Calu3 (cell line): ENCODE measurements at regions not wholly inside any gene's neighbourhood (a gene's known extent, or its start where the extent isn't known, plus 50 kb on each side); places are given as distances from the start of the nearest gene placed in this dataset.

Source experiments
- BruUV-seq: library from RNA; stranded (reverse); fragments of 400-500 nt; replicated peaks from 2 replicates; lab custom pipeline; 2021; lab: Mats Ljungman, UMichigan
- CTCF ChIA-PET: fragments of 300-600 bp; sonication (Branson Sonifier 250); formaldehyde crosslinking; loops from one replicate; lab custom pipeline; 2022; ENCODE audit warnings: antibody characterized with exemption; lab: Charles Lee
- DNase-seq: peaks from one replicate; pipeline ENCODE4 v3.0.0; 2022
- H3K27ac Mint-ChIP-seq: one replicate; pipeline ENCODE4 v1.8.0; 2022; ENCODE audit warnings: mixed read lengths; ENCODE audit not compliant: unreplicated experiment
- H3K27me3 Mint-ChIP-seq: one replicate; pipeline ENCODE4 v1.8.0; 2022; ENCODE audit warnings: mixed read lengths; ENCODE audit not compliant: unreplicated experiment
- H3K36me3 Mint-ChIP-seq: one replicate; pipeline ENCODE4 v1.8.0; 2022; ENCODE audit warnings: mild to moderate bottlenecking, moderate library complexity, mixed read lengths; ENCODE audit not compliant: insufficient read depth, unreplicated experiment
- H3K4me1 Mint-ChIP-seq: one replicate; pipeline ENCODE4 v1.8.0; 2022; ENCODE audit warnings: mild to moderate bottlenecking, low read depth, mixed read lengths; ENCODE audit not compliant: unreplicated experiment
- H3K4me3 Mint-ChIP-seq: one replicate; pipeline ENCODE4 v1.8.0; 2022; ENCODE audit warnings: mild to moderate bottlenecking, low read depth, moderate library complexity, mixed read lengths; ENCODE audit not compliant: unreplicated experiment
- H3K9me3 Mint-ChIP-seq: one replicate; pipeline ENCODE4 v1.8.0; 2022; ENCODE audit warnings: low read depth, mixed read lengths; ENCODE audit not compliant: unreplicated experiment
- CTCF ChIP-seq: fragments of 200-600 bp; IDR thresholded peaks from one replicate; pipeline ENCODE4 v1.8.0; 2022; ENCODE audit warnings: antibody characterized with exemption; ENCODE audit not compliant: unreplicated experiment
- intact Hi-C: fragments of 100-400 bp; cut with micrococcal nuclease; formaldehyde crosslinking; loops from one replicate; pipeline ENCODE4 v1.10.0; 2022; ENCODE audit not compliant: unreplicated experiment

- CTCF ChIA-PET: no interaction called here
- no peak for TF ChIP-seq CTCF
- no TSS peak for BruUV-seq
- Mint-ChIP-seq H3K9me3 (peaks cover 12% of the 10 kb centered on the region), H3K4me1 (no peaks in the 10 kb centered on the region), H3K36me3 (no peaks in the 10 kb centered on the region), H3K4me3 (no peak overlapping the region), H3K27me3 (no peaks in the 10 kb centered on the region), H3K27ac (no peak overlapping the region)
- no peak for DNase-seq
- intact Hi-C loops: no loop called here
Measured at GRCh38 chr2:123073371-123073770, 951.7 kb upstream of the CNTNAP5 start.

- Mint-ChIP-seq H3K4me1 (no peaks in the 10 kb centered on the region), H3K27me3 (no peaks in the 10 kb centered on the region), H3K27ac (no peak overlapping the region), H3K4me3 (no peak overlapping the region), H3K9me3 (peaks cover 12% of the 10 kb centered on the region), H3K36me3 (no peaks in the 10 kb centered on the region)
- intact Hi-C loops: no loop called here
- DNase-seq: no peak
- BruUV-seq: no TSS peak
- no peak for TF ChIP-seq CTCF
- CTCF ChIA-PET: no interaction called here
Measured at GRCh38 chr2:123073956-123074355, 951.1 kb upstream of the CNTNAP5 start.

- Mint-ChIP-seq H3K36me3 (no peaks in the 10 kb centered on the region), H3K27ac (no peak overlapping the region), H3K9me3 (peaks cover 15% of the 10 kb centered on the region), H3K4me3 (no peak overlapping the region), H3K27me3 (no peaks in the 10 kb centered on the region), H3K4me1 (no peaks in the 10 kb centered on the region)
- intact Hi-C loops: no loop called here
- no TSS peak for BruUV-seq
- TF ChIP-seq CTCF: no peak
- CTCF ChIA-PET: no interaction called here
- no peak for DNase-seq
Measured at GRCh38 chr2:123077101-123077500, 948.0 kb upstream of the CNTNAP5 start.

GRCh38 chr2:123080331-123080730 is 944.8 kb upstream of the CNTNAP5 start:
- Mint-ChIP-seq H3K27ac (no peak overlapping the region), H3K36me3 (no peaks in the 10 kb centered on the region), H3K9me3 (peaks cover 13% of the 10 kb centered on the region), H3K4me3 (no peak overlapping the region), H3K4me1 (no peaks in the 10 kb centered on the region), H3K27me3 (no peaks in the 10 kb centered on the region)
- no peak for TF ChIP-seq CTCF
- CTCF ChIA-PET: interaction anchor here (0.6 kb wide), 1 partner anchor 13 kb away, joined by 5 read pairs; no protein-coding TSS in a partner anchor
- DNase-seq: no peak
- no TSS peak for BruUV-seq
- intact Hi-C loops: no loop called here
